NCI-H524 (cell line): ENCODE measurements at regions not wholly inside any gene's neighbourhood (a gene's known extent, or its start where the extent isn't known, plus 50 kb on each side); places are given as distances from the start of the nearest gene placed in this dataset.

ENCODE experiments used
- DNase-seq, 2 experiments: peaks; one replicate each; lab custom pipeline; 2025; lab: John Stamatoyannopoulos, UW

GRCh38 chr13:77381059-77381458 lies 54.2 kb upstream of the MYCBP2 start:
- DNase-seq: no peak

- no peak for DNase-seq
Observed at GRCh38 chr13:77379508-77379907, 52.6 kb upstream of the MYCBP2 start.

- DNase-seq: no peak
Observed at GRCh38 chr13:77378662-77379061, 51.8 kb upstream of the MYCBP2 start.

- DNase-seq: no peak
Observed at GRCh38 chr13:77377016-77377415, 50.1 kb upstream of the MYCBP2 start.
